H7 (cell line): ENCODE measurements at regions not wholly inside any gene's neighbourhood (a gene's known extent, or its start where the extent isn't known, plus 50 kb on each side); places are given as distances from the start of the nearest gene placed in this dataset.
A peak's percentile ranks its signal among the peaks of the same experiment; 100 is the strongest.

Experiments used
- DNase-seq: peaks from one replicate; pipeline ENCODE4 v3.0.0; 2012
- H3K27me3 ChIP-seq: 2 replicates; pipeline ENCODE4 v1.6.0; 2011; ENCODE audit warnings: mild to moderate bottlenecking, low read length; ENCODE audit not compliant: control insufficient read depth, insufficient read depth
- H3K36me3 ChIP-seq: replicated peaks from 2 replicates; pipeline ENCODE4 v1.5.1; 2011; ENCODE audit warnings: low read length; ENCODE audit not compliant: control insufficient read depth, insufficient read depth
- H3K4me3 ChIP-seq: 2 replicates; pipeline ENCODE4 v1.5.1; 2011; ENCODE audit warnings: low read depth, mild to moderate bottlenecking, control low read depth, low read length, moderate library complexity; ENCODE audit not compliant: insufficient read depth

DNA sequence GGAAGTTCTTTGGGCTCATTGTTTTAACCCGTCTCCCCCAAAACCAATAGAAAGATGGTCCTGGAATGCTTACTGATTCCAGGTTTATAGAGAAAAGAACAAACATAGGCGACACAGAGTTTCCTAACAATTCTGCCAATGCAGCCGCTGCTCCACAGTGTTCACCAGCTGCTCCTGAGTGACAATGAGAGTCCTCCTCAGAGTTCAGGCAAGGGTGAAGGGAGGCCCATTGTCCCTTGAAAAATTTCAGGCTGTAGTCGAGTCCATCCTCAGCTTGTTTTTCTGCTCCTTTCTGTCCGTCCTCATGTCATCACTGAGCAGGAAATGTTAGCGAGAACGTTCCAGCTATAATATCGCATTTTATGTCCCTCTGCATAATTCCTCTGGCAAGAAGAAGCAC, 537.6 kb downstream of the TCERG1L start:
- H3K4me3 ChIP-seq, result no peak overlapping the region
- no peaks in the 10 kb centered on the region for H3K36me3 ChIP-seq
- H3K27me3 ChIP-seq, result no peaks in the 10 kb centered on the region
- no peak for DNase-seq

DNA sequence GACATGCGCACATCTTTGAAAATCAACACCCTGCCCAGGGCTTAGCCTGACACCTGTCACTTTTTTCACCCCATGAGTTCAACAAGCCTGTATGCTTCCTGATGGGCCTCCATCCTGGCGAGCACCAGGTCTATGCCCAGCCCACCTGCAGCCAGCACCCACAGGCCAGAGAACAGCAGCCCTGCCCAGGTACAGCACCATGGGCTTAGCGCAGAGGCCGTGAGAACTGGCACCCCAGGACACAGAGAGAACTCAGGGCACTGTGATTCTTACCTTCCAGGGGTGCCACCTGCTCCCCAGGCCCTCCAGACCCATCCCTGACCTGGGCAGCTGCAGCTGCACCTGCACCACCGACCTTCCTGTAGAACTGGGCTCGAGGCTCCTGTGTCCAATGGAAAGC, 536.6 kb downstream of the TCERG1L start:
- no peak for DNase-seq
- no peak overlapping the region for H3K4me3 ChIP-seq
- no peaks in the 10 kb centered on the region for H3K36me3 ChIP-seq
- no peaks in the 10 kb centered on the region for H3K27me3 ChIP-seq

GRCh38 chr10:130775311-130775710, 536.2 kb downstream of the TCERG1L start:
- no peaks in the 10 kb centered on the region for H3K27me3 ChIP-seq
- no peak overlapping the region for H3K4me3 ChIP-seq
- no peak for DNase-seq
- no peaks in the 10 kb centered on the region for H3K36me3 ChIP-seq

DNA sequence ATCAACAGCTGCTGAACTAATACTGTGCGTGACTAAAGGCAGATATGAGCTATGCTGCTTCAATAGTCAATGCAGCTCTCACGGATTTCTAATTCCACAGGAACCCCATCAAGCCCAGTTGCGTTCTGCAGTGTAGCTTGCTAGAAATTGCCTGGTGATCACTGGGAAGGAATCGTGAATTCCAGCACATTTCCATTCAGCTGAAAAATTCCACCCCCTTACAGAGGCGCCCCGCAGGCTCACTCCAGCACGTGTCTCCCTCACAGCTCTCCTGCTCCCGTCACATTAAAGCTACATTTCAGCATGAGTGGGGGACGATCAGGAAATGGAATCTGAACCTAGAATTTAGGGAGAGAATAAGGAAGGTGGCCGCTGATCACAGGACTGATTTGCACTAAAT, 534.8 kb downstream of the TCERG1L start:
- no peak for DNase-seq
- H3K27me3 ChIP-seq, result no peaks in the 10 kb centered on the region
- no peak overlapping the region for H3K4me3 ChIP-seq

DNA sequence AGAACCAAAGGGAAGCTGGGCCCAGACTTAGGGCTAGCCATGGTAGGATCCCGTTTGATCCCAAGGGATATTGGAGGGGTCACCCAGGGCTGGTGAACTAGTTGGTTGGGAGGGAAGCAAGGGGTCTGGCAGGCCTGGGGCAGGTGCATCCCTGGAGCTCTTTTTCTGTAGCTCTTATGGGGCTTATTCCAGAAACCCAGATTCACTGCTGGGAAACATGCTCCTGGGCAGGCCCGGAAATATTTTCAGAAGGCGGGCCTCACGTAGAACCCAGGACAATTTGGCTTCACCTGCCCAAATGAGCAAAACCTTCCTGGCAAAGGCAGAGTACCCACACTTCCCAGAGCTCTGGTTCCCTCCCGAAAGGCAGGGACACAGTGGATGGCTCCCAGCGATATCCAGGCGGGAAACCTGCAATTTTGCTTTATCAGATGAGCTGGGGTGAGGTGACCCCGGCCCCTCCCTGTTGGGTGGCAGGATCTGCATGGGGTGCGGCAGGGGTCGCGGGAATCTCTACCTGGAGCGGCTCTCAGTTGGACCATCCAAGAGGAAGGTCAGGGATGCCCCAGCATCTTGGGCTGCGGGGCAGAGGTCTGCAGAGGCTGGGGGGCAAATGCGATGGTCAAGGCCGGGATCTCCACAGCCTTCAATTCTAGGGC, 533.9 kb downstream of the TCERG1L start:
- DNase-seq, result no peak
- Histone ChIP-seq H3K36me3 (no peaks in the 10 kb centered on the region), H3K27me3 (no peaks in the 10 kb centered on the region), H3K4me3 (no peak overlapping the region)

More for the DNA sequence above, 534.8 kb downstream of the TCERG1L start:
- H3K36me3 ChIP-seq, result no peaks in the 10 kb centered on the region

DNA sequence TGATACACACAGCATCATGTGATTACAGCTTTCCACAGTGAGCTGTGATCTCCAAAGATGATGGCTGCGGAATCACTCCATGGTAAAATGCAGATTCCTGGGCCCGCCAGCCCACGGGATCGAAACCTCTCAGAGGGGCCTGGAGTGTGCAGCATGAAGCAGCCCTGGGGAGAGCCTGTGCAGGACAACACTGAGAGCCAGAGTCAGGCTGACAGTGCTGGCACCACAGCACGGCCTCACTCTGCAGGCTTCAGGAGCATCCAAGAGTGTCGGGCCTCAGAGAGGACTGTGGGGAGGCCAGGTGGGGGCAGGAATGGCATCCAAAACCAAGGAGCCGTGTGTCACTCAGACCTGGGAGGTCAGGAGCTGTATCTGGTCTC, 533.4 kb downstream of the TCERG1L start:
- H3K27me3 ChIP-seq, result no peaks in the 10 kb centered on the region
- H3K4me3 ChIP-seq, result no peak overlapping the region
- no peak for DNase-seq
- H3K36me3 ChIP-seq, result no peaks in the 10 kb centered on the region

GRCh38 chr10:130780763-130781162, 530.8 kb downstream of the TCERG1L start:
- Histone ChIP-seq H3K27me3 (no peaks in the 10 kb centered on the region), H3K36me3 (no peaks in the 10 kb centered on the region), H3K4me3 (no peak overlapping the region)
- no peak for DNase-seq

DNA sequence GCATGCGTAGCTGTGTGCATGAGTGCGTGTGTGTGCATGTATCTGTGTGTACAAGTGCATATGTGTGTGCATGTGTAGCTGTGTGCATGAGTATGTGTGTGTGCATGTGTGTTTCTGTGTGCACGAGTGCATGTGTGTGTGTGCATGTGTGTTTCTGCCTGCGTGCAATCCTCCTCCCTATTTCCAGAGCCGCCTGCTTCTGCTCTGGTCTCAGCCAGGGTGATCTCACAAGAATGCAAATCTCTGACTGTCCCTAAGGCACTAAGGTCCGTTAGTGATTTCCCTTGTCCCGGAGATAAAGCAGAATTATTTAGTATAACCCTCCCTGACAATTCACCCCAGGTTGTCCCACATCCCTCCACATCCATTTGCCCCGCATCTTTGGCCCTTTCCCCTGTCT, 530.3 kb downstream of the TCERG1L start:
- no peaks in the 10 kb centered on the region for H3K36me3 ChIP-seq
- DNase-seq, result no peak
- no peaks in the 10 kb centered on the region for H3K27me3 ChIP-seq
- no peak overlapping the region for H3K4me3 ChIP-seq

DNA sequence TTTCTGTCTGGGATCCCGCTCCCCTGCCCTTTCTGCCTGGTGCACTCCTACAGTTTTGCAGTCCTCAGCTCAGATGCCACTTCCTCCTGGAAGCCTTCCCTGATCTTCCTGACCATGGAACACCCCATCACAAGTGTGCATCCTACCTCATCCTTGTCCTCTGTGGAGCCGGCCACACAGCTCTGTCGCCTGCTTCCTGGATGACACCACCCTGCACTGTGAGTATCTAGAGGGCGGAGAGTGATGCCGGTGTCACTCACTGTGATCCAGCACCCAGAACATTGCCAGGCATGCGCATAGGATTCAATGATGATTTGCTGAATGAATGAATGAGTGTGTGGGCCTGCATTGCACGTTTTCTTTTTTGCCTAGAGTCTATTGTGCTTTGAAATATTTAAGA, 529.9 kb downstream of the TCERG1L start:
- Histone ChIP-seq H3K36me3 (no peaks in the 10 kb centered on the region), H3K4me3 (no peak overlapping the region), H3K27me3 (no peaks in the 10 kb centered on the region)
- no peak for DNase-seq

DNA sequence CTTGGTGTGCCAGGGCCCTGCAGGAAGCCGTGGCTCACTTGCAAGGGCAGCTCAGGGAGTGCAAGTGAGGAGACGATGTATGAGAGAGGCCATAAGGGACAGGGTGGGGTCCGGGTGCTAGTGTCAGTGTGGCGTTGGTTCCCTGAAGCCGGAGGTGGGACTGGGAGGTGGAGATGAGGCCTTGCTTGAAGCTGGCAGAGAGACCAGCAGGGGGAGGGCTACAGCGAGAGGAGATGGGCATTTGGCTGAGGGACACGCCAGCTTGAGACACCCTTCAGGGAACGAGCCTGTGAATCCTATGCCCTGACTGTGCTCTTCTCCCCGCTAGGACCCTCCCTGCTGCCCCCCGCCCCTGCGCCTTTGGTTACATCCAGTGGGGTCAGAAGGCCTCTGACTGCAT, 529.1 kb downstream of the TCERG1L start:
- Histone ChIP-seq H3K27me3 (no peaks in the 10 kb centered on the region), H3K4me3 (no peak overlapping the region), H3K36me3 (no peaks in the 10 kb centered on the region)
- peak; percentile 88 for DNase-seq

- DNase-seq, result no peak
- no peaks in the 10 kb centered on the region for H3K36me3 ChIP-seq
These were observed 527.2 kb downstream of the TCERG1L start for GRCh38 chr10:130784326-130784725.

DNA sequence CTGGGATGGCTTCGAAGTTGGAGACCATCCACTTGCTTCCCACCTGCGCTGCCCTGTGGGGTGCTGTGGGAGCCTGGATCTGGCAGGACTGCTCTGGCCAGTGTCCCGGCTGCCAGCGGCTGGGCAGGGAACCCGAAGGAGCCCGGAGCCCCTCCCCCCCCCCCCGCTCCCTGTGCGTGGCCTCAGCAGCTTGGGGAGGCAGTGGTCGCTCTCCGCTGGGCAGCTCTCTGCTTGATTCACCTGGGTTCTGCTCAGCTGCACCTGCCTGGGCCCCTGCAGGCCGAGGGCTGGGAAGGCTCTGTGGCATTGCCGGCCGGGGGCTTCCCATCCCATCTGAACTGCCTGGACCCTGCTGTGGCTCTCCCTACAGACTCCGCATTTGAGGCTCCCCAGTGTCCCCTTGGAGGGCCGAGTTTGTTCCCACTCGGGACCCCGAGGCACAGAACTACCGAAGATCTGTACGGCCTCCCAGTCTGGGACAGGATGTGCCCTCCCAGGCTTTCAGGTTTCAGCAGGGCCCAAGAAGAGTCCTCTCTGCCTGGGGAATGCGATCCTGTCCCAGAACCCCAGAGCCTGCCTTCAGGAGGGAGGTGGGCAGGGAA, 525.1 kb downstream of the TCERG1L start:
- H3K4me3 ChIP-seq, result no peak overlapping the region
- DNase-seq, result peak; percentile 61
- no peaks in the 10 kb centered on the region for H3K36me3 ChIP-seq
- H3K27me3 ChIP-seq, result no peaks in the 10 kb centered on the region

More at GRCh38 chr10:130784326-130784725, 527.2 kb downstream of the TCERG1L start:
- Histone ChIP-seq H3K27me3 (no peaks in the 10 kb centered on the region), H3K4me3 (no peak overlapping the region)

GRCh38 chr10:130787243-130787642, 524.3 kb downstream of the TCERG1L start:
- no peak for DNase-seq
- no peak overlapping the region for H3K4me3 ChIP-seq
- no peaks in the 10 kb centered on the region for H3K27me3 ChIP-seq
- H3K36me3 ChIP-seq, result no peaks in the 10 kb centered on the region

DNA sequence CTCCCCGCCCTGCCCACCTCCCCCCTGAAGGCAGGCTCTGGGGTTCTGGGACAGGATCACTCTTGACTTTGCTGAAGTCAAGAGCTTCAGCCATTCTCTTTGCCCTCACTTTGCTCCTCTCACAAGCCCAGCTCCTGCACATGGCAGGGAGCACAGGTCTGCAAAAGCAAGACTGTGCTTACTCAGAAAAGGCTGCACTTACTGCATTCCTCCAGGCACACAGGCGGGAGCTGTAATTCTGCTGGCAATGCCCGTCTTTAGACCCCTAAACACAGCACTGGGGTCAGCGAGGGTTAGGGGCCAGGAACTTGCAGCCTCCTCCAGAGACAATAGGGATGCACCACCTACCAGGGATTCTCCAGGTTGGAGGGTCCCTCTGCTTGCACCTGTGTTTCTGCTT, 523.7 kb downstream of the TCERG1L start:
- no peak overlapping the region for H3K4me3 ChIP-seq
- no peaks in the 10 kb centered on the region for H3K36me3 ChIP-seq
- no peaks in the 10 kb centered on the region for H3K27me3 ChIP-seq
- no peak for DNase-seq

- Histone ChIP-seq H3K27me3 (no peaks in the 10 kb centered on the region), H3K36me3 (no peaks in the 10 kb centered on the region), H3K4me3 (no peak overlapping the region)
- DNase-seq, result no peak
These were observed 521.2 kb downstream of the TCERG1L start for GRCh38 chr10:130790339-130790738.
